GM18519 (cell line): ENCODE measurements at regions not wholly inside any gene's neighbourhood (a gene's known extent, or its start where the extent isn't known, plus 50 kb on each side); places are given as distances from the start of the nearest gene placed in this dataset.

Experiments
- ATAC-seq: cut with Tn5 transposase; IDR thresholded peaks from one replicate; pipeline ENCODE4 v1.9.1; 2021; ENCODE audit warnings: mild to moderate bottlenecking, moderate library complexity; ENCODE audit not compliant: unreplicated experiment, low FRiP score

DNA sequence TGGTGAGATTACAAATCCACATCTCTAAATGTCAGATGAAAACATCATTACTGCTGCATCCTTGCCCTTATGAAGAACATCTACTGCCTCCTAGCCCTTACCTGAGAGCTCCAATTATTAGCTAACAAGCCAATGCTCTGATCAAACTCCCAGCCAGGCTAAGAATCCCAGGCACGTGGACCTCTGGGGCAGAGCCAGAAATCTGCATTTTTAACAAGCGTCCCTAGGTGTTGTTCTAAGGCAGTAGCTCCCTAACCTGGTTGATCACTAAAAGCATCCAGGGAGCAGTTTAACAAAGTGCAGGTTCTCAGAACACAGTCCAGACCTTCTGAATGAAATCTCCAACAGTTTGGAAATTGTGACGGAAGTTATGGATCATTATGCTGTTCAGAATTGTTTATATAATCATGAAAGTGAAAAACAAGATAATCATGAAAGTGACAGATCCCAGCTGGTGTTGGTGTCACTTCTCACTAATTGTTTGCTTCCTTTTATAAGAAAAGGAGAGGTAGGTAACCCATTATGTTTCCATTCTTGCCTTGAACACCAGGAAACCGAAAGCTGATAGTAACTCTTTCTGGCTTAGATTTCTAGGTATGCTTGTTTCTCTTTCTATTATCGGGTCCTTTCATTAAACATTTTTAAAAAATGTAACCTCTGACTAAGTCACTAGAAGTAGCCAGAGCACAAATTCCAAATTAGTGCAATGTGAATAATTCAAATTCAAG is 216.5 kb upstream of the NR4A3 start:
- no peak for ATAC-seq

DNA sequence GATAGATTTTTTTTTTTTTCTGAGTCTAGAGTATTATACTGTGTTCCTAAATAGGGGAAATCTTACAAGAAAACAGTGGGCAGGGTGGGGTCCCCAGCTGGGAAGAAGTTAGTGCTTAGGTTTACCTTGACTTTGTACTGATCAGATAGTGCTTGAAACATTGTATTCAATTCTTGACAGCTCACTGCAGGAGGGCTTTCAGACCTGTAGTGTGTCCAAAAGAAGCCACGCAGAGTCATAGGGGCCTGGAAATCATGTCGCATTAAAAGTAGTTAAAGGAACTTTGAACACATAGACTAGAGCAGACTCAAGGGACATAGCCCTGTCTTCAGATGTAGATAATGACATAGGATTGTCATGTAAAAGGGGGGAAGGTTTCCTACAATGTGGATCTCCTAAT is 215.4 kb upstream of the NR4A3 start:
- ATAC-seq, result no peak

DNA sequence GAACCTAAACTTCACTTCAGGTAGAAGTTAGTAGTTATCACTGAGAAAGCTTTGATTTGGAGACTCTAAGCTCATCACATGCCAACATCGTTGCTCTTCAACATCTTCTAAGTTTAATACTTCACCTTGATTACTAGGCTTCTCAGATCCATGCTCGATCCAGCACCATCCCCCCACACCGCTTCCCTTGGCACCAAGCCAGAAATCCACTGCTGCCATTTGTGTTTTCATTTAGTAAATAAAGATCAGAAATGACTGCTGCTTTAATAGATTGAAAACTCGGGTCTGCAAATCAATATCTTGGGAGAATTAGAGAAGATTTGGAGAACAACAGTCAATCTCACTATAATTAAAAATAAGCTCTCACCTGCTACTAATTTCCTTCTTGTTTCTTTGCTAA is 214.7 kb upstream of the NR4A3 start:
- no peak for ATAC-seq

DNA sequence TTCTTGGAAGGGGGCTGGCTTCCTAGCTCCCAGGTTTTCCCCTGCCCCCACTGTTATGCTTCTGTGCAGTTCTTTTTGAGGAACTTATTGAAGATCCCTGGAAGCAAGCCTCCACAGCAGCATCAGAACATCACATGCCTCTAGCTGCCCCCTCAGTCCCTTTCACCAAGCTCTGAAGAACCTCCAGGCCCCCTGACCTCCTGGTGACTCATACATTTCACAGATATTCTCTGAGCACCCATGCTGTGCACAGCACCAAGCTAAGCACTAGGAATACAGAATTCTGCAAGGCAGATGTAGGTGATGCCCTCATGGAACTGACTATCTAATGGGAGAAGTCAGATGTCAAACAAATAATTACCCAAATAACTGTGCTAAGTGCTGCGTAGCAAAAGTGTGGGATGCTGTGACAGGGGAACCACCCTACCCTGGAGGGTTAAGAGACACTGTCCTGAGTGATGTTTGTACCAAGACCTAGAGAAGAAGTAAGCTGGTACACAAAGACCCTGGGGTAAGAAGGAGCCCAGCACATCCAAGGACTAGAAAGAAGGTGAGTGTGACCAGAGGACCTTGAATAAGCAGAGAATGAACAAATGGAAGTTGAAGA is 213.7 kb upstream of the NR4A3 start:
- ATAC-seq, result no peak

DNA sequence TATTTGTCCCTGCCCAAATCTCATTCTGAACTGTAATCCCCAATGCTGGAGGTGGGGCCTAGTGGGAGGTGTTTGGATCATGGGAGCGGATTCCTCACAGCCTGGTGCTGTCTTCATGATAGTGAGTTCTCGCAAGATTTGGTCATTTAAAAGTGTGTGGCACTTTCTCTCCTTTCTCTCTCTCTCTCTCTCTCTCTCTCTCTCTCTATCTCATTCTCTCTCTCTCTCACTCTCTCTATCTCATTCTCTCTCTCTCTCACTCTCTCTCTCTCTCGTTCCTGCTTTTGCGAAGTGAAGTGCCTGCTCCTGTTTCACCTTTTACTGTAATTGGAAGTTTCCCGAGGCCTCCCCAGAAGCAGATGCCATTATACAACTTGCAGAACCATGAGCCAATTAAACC is 207.3 kb upstream of the NR4A3 start:
- no peak for ATAC-seq

DNA sequence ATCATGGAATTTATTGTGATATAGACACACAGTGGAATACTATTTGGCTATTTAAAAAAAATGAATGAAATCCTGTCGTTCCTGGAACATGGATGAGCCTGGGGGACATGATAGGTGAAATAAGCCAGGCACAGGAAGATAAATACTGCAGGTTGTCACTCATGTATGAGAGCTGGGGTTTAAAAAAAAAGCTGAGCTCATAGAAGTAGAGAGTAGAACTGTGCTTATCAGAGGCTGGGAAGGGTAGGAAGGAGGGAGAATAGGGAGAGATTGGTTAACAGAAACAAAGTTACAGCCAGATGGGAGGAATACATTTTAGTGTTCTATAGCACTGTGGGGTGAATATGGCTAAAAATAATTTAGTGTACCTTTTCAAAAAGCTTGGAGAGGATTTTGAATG is 200.6 kb upstream of the NR4A3 start:
- no peak for ATAC-seq

DNA sequence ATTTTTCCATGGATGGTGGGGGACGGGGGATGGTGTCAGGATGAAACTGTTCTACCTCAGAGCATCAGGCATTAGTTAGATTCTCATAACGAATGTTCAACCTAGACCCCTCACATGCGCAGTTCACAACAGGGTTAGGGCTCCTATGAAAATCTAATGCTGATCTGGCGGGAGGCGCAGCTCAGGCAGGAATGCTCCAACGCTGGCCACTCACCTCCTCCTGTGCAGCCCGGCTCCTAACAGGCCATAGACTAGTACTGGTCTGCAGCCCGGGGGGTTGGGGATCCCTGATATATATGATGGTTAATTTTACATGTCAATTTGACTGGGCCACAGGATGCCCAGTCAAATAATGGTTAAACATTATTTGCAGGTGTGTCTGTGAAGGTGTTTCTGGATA is 199.0 kb upstream of the NR4A3 start:
- no peak for ATAC-seq

DNA sequence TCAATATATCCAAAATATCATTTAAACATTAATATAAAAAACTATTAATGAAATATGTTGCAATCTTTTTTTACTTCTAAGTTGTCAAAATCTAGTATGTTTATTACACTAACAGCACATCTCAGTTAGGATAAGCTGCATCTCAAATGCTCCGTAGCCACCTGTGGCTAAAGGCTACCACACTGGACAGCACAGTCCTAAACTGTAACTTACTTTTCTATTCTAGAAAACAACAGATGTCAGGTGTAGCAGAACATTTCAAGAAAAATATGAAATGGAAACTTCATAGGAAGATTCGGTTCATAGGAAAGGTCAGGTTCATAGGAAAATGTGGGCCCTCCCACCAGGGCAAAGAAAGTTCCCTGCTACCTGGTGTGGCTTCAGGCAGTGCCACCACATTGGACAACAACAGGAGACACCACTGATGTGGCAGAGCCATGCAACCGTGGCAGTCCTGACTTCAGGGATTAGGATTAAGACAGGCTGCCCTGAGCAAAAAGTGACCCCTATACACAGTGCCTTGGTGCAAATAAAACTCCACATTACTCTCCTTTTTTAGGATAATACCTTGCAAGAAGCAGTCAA is 197.8 kb upstream of the NR4A3 start:
- ATAC-seq, result no peak

DNA sequence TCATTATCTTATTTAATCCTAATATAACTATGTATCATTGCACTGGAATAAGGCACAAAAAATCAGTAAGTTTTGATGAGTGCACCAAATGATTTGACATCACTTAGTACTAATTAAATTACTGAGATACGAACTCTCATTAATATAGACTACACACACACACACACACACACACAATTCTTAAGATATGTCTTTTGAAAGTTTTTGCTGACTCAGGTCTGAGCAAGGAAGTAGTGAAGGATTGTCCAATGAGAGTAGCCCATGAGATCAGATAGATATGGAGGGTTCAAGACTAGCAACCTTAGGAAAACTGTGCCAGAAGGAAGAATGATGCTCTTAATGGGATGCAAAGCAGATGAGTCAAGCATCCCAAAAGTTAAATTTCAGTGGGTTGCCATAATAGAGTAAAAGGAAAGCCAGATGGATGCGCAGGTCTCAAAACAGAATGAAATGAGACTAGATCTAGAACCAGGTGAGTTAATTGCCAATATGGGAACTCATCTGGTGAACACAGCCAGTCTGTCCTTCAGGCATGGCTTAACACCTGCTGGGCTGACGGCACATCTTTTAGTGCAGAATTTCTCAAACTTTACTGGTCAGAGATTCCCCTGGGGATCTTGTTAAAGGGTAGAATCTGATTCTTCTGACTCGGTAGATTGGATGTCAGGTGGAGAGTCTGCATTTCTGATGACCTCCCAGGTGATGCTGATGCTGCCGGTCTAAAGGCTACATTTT is 197.0 kb upstream of the NR4A3 start:
- no peak for ATAC-seq

DNA sequence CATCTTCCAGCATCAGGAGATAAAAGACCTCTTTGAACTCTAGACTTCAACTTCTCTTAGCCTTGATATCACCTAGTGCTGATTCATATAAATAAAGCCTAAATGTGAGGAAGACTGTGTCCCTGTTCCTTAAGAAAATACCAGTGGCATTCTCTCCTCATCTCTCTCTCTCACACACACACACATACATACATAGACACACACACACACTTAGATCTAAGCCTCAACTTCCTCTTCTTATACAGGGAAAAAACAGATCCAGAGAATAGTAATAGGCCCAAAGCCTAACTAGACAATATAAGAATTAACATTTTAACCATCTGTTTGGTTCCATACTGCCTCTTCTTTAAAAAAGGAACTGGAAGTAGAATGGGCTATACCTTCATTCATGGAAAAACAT is 195.3 kb upstream of the NR4A3 start:
- no peak for ATAC-seq

DNA sequence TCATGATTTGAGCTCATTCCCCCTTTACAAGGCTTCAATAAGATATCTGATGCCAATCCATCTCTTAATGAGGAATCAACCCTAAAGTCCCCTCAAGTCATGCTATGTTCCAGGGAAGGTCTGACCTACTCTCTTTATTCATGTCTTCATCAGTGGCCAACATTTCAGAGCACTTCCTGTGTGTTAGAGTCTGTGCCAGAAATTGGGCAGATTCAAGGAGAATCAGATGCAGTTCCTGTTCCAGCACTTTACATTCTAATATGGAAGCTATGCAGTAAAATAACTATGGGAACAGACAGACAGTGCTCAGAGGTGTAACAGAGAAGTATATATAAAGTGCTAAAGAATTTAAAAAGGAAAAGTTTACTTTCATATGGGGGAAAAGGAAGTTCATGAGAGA is 193.4 kb upstream of the NR4A3 start:
- ATAC-seq, result no peak

DNA sequence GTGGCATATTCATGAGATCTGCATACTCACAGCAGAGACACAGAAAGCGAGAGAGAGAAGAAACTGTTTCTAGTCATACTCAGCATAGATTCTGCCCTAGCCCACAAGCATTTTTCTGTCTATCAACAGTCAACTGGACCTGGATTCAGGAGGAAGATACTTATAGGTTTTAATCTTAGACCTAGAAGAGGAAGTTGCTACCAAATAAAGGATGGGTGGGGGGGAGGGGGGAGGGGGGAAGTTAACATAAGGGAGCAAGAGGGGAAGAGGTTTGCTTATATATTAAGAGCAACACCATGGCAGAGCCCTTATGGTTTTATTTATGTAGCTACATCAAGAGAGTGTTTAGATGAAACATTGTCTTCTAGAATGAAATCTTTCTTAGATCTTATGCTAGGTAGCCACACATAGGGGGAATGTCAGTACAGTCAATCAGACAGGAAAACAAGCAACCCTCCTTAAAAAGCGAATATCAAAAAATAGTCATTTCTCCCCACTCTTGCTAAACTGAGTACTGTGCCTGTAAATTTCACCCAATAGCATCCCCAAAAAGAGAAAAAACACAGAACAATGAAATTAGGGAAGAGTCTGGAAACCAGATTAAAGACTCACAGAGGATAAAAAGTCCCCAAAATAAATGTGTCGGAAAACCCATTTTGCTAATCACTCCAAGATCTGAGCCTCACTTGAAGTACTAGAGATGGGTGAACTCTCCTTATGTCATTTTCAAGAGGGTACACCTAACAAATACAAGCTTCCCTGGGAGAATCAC is 192.7 kb upstream of the NR4A3 start:
- ATAC-seq, result no peak

DNA sequence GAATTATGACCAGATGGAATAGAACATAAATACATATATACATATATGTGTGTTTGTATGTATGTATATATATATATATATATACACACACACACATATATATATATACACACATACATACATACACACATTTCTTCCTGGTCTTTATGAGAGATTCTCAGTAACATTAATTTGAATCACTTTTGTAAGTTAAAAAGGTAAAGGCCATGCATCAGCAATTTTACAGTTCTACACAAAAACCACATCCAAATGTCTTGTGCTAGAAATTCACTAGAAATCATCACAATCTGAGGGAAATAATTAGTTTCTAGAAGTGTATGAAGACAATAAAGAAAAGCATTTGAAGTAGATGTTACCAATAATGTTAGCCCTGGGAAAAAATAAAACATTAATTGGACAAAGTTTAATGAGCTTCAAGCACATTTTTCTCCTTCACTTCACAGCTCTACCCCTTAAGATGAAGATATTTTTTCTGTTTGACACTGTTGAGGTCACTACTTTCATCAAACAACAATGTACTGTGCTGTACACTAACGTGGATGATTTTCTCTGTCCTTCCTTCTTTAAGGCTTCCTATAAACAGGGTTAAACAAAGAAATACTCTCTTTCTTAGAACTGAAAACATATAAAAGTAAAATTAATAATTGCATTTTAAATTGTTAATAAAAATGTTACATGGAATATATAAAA is 189.2 kb upstream of the NR4A3 start:
- ATAC-seq, result no peak

DNA sequence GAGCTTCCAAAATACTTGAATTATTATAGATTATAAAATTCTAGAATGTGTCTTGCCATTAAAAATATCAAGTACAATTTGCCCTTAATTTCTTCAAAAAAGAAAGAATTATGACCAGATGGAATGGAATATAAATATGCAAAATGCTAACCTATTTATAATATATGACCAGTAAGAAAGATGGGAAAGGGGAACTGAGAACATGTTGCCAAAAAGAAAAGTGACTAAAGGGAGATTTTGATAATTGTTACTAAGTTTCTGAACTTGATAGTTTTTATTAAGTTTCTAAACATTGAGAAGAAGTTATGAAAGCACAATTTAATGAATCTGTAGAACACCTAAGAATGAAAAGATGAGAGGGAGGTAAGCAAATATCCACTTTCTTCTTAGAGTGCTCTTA is 188.4 kb upstream of the NR4A3 start:
- no peak for ATAC-seq

DNA sequence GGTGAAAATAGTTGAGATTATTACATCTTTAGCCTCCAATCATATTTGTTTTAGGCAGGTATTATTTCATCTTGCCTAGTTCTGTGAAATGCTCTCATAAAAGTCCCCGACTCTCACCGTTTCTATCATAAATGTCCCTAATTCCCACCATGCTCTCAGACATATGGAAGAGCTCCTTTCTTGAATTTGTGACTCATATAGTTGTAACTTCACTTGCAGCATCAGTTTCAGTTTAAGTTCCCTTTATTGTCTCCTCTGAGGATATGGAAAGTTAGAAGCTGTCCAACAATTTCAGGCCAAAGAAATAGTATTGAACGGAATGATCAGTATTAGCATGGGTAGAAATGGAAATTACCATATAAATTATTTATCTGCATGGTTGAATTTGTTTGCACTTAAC is 187.5 kb upstream of the NR4A3 start:
- ATAC-seq, result no peak

DNA sequence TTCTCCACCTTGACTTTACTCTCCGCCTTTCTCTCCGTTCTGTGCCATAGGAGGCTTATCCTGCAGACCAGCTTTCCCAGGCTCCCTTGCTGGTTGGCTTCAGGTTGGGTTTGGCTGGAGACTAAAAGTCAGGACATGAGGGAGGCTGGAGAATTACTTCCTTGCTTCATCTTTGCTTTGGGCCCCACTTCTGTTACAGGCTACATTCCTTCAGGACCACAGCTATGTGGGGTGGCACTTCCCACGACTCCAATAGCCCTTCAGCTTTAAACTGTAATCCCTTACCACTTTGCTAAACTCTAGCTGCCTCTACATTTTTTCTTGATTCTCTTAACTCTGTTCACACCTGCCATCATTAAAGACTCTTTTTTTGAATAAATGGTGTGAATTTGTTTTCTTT is 186.7 kb upstream of the NR4A3 start:
- ATAC-seq, result no peak

DNA sequence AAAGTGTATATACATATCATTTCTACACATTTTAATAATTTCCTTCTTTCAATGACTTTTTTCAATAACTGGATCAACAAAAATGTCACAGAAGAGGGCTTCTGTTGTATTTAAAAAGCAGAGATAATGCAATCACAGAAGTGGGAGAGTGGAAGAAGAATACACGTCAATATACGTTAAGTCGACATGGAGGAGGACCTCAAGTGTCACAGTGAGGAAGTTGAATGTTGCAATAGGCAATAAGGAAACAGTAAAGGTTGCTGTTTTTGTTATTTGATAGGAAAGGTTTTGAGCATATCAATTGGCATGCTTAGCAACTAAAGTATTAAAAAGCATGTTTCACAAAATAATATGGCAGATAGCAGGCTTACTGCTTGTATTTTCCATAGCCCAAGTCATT is 184.0 kb upstream of the NR4A3 start:
- no peak for ATAC-seq

DNA sequence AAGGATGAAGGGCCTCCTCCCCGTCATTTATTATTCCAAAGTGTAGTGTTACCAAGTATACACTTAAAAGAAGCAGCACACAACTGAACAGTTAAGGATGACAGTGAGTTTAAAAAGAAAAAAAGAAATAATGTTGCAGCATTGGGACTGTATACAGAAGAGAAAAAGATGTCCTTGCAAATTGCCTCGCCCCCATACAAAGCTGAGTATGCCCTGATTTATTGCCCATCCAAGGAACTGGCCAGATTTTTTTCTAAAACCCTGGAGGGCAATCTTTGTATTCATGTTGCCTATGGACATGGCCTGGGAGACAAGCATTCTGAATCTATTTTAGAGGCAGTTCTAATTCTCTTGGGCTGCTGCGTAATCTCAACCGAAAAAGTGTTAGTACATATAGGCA is 182.7 kb upstream of the NR4A3 start:
- no peak for ATAC-seq

DNA sequence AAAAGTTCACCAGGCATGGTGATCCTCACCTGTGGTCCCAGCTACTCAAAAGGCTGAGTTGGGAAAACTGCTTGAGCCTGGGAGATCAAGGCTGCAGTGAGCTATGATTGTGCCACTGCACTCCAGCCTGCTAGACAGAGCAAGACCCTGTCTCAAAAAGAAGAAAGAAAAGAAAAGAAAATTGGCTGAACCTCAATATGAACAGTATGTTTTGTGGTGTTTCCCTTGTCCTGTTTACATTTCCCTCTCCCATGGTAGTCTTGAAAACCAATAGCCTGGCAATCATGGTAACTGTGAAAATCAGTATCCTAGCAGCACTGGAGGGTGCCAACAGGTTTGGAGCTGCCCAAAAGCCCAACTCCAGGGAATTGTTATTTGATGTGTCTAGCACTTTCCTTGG is 174.1 kb upstream of the NR4A3 start:
- no peak for ATAC-seq

DNA sequence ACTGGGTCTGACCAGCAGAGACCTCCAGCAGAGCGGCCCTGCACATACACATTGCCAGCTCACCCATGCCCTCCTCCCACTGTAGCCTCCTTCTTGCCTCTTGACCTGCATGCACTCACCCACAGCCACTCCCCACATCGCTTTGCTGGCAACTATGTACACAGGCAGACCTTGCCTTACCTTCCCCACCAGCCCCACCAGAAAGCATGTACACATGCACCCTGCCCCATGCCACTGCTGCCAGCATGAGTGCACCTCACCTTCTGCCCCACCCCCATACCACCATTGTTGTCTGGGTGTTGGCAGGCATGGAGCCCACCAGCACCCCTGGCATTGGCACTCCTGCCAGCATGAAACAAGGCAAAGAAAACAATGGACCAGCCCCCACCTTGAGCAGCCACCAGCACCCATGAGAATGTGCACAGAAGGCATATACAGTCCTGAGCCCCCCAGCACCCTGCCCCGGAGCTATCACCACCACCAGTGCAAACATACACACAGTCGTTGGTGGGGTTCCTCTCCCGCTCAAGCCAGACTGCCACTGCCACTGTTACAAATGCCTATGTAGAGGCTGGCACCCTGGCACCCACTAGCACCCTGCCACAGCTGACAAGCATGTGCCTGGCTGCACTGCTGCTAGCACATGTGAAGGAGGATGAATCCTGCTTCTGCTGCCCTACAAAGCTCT is 171.4 kb upstream of the NR4A3 start:
- no peak for ATAC-seq
